Mesenteric fat pad (tissue), 1 donor: ENCODE measurements at regions not wholly inside any gene's neighbourhood (a gene's known extent, or its start where the extent isn't known, plus 50 kb on each side); places are given as distances from the start of the nearest gene placed in this dataset.

Experiments used
- DNase-seq: peaks from one replicate; pipeline ENCODE4 v3.0.0-alpha.2; 2020; ENCODE audit warnings: low spot score
- donor health status: DM: yes; HTN: yes; CAD: no.

DNA sequence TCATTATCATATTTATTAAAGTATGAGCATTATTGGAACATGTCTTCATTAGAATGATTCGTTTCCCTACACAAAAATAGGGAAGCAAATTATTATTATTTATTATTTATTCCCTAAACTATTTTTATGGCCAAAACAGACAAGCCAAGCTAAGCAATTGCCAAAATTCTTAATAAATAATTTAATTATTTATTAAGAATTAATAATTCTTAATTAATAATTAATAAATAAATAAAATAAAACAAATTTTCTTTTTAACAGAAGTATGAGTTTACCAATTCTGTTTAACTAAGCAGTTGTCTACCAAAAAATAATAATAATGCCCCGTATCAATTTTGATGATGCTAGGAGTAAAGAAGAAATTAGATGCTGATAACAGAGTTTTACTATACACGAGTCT, 1080.8 kb upstream of the AGA start:
- no peak for DNase-seq

DNA sequence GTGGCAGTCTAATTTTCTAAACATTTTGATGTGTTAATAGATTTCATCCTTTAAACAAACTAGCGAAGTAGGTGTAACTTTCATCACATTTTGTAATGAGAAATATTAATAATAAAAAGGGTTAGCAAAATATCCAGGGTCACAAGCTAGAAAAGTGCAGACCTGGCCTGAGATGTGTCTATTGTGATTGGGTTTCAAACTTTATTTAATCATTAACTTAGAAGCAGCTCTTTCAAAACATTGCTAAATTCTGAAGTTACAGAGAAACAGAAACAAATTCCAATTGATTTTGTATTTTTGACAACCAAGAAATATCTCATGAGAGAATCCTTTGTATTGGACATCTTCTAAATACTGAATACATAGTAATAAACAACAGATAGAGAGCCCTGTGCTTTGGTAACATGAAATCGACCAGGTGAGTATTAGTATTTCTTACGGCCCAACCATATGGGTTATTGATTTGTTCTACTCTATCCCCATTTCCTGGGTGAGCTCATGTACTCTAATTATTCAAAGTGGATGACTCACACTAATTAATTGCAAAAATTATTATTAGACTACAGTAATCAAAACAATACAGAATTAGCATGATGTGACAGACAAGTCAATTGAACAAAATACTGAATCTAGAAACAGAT, 1093.8 kb upstream of the AGA start:
- DNase-seq: no peak

- no peak for DNase-seq
These were observed 1111.0 kb upstream of the AGA start for GRCh38 chr4:178553201-178553600.

DNA sequence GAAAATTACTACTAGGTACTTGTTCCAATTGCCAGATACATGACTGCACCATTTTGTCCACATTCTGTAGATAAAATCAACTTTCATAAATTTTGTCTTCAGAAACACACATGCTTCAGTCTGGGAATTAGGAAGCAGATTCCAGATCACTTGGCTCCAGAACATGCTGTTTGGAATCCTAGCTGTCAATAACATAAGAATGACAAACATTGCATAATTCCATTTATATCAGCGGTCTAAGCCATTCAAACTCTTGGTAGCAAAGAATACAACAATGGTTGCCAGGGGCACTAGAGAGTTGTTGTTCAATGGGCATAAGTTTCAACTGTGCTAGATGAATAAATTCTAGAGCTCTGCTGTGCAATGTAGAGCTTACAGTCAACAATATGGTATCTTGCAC, 1112.1 kb upstream of the AGA start:
- no peak for DNase-seq

GRCh38 chr4:178556796-178557195, 1114.6 kb upstream of the AGA start:
- no peak for DNase-seq

- DNase-seq: no peak
These were observed 1135.7 kb upstream of the AGA start for GRCh38 chr4:178577933-178578332.

- DNase-seq: no peak
These were observed 1153.4 kb upstream of the AGA start for GRCh38 chr4:178595500-178596138.

- DNase-seq: no peak
These were observed 1156.4 kb upstream of the AGA start for GRCh38 chr4:178598672-178599071.

DNA sequence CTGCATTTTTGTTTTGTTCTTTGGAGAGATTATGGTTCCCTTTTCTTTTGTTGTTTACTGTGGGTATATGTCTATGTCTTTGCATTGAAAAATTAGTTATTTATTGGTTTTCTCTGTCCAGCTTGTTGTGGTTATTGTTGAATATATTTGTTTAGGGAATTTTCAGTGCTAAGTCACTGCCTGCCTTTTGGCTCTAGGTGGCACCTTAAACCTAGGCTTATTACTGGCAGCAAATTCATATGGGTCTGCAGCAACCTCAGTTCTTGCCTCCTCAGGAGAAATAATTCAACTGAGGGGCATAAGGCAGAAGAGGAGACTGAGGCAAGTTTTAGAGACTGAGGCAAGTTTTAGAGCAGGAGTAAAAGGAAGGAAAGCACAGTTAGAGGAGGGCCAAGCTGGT, 1157.3 kb upstream of the AGA start:
- no peak for DNase-seq

- DNase-seq: no peak
These were observed 1160.6 kb upstream of the AGA start for GRCh38 chr4:178602833-178603232.

- DNase-seq: no peak
These were observed 1168.8 kb upstream of the AGA start for GRCh38 chr4:178611062-178611461.

- DNase-seq: no peak
These were observed 1170.5 kb upstream of the AGA start for GRCh38 chr4:178612733-178613132.

DNA sequence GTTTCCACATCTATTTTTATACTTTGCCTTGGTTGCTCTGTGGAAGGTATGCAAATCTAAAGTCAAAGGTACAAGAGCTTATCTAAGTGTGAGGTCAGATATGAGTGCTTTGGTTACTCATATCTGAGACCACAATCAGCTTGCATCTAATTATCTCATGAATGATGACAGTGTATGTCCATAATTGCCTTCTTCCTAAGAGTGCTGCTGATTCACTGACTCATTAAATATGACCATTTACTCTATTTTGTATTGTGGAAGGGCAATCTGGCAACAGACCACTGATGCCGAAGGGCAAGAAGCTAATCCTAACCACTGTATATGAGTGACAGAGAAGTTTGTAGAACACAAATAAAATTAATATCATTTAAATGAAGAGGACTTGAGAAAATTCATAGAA, 1190.2 kb upstream of the AGA start:
- DNase-seq: no peak

GRCh38 chr4:178633263-178633662, 1191.0 kb upstream of the AGA start:
- no peak for DNase-seq

DNA sequence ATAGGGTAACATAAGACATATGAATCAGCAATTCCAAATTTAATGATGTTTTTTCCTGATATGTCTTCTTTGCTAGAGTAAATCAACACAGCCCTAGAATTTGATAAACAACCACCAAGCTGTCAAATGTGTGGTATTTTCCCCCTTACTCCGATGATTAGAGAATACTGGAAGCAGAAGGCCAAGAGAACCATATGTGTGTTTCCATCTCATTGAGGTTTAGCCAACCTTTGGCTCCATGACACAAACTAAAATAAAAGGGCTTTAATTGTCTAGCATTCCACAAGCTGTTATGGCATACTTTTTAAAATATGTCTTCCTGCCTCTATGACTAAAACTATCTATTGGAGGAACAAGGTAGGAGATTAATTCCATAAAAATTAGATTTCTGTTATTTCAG, 1222.4 kb upstream of the AGA start:
- no peak for DNase-seq

GRCh38 chr4:178665916-178666315, 1223.7 kb upstream of the AGA start:
- no peak for DNase-seq

DNA sequence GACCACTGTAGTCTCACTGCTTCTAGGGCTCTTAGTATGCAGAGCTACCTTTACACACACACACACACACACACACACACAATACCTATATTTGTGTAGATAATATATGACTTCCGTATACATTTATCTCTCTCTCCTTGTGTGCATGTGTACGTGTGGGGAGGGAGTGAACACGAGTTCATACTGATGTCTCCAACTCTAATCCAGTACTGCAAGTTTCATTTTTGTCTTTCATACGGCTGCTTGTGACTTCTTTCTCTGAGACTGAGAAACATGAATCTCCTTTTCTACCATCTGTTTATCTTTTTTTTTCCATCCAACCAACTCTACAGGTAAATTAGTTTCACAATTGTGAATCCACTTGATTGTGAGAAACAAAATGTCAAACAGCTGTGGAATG, 1229.5 kb upstream of the AGA start:
- DNase-seq: no peak

DNA sequence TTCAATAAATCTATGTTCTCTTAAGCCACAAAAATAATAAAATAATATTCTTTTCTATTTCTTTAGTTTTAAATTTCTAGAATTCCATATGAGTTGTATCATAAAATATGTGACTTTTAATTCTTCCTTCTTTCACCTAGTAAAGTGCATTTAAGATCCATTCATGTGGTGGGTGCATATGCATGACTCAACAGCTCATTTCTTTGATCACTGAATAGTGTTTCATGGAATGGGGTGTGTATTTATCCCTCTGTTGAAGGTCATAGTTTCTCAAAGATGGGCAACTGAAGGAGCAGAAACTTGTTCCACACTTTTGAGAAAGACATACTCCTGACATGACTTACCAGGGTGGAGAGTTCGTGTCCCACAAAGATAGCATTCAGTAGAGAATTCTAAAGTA, 1230.3 kb upstream of the AGA start:
- no peak for DNase-seq

DNA sequence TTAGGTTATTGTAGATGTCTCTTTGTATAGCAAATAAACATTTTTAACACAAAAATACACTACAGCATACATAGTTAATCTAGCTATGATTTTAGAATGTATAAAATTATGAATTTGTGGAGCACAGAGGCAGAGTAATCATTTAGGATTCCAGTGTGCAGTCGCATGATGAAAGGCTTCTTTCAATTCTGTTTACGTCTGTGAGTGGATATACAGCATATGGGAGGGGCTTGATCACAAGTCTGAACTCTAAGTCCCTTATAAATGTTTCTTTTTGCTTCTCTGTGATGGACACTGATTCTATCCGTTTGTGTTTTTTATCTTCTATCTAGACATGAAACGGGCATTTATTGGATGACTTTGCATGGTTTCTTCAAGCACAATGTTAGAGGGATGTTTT, 1239.6 kb upstream of the AGA start:
- no peak for DNase-seq

DNA sequence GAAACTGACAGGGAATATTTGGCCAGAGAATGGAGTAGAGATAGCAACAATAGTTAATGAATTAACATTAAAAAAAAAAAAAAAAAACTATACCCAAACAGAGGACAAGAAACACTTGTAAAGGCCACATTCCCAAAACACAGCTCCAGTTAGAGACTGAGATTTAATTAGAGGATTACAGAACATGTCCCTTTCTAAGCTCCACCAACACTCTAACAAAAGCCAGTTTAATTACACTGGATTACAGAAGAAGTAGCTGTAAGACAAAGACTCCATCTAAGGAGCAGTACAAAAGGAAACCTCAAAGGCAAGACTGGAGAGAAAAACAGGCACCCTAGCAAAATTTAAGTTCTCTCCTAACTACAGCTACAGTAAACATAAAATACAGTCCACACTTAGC, 1247.7 kb upstream of the AGA start:
- DNase-seq: no peak

- no peak for DNase-seq
These were observed 1251.6 kb upstream of the AGA start for GRCh38 chr4:178693816-178694215.

DNA sequence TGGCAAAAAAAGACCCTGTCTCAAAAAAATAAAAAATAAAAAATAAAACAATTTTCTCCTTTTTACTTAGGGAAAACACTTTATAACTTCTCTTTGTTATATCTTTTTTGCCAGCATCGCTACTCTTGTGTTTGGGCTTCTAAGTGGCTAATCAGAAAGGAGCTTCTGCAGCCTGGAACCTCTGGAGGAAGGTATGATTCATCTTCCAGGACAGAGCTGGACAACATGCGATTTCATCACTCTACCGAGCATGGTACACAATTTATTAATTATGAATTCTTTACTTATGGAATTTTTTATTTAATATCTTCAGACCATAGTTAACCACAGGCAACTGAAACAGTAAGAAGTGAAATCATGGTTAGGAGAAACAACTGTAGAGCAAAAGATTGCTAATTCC, 1254.3 kb upstream of the AGA start:
- DNase-seq: no peak

- DNase-seq: no peak
These were observed 1270.2 kb upstream of the AGA start for GRCh38 chr4:178712486-178712885.

- DNase-seq: no peak
These were observed 1295.8 kb upstream of the AGA start for GRCh38 chr4:178738026-178738425.
